ENCODE measurements at regions not wholly inside any gene's neighbourhood (a gene's known extent, or its start where the extent isn't known, plus 50 kb on each side); places are given as distances from the start of the nearest gene placed in this dataset.

- H3K36me3 ChIP-seq = no peaks in the 10 kb centered on the region
- H3K9me3 ChIP-seq (replicated peaks) = no peaks in the 10 kb centered on the region
- H3K4me3 ChIP-seq = no peak overlapping the region
- no peaks in the 10 kb centered on the region for H3K4me1 ChIP-seq
- no peaks in the 10 kb centered on the region for H3K27me3 ChIP-seq (ENCODE audit: low read depth)
- no peak for DNase-seq
- H3K27ac ChIP-seq (replicated peaks) = no peak overlapping the region
- intact Hi-C loops (cut with micrococcal nuclease) = no loop called here
- TF ChIP-seq CTCF (IDR thresholded peaks at IDR 0.05; ENCODE audit: borderline replicate concordance) = no peak
Measured at GRCh38 chr4:28402751-28403150, 1542.1 kb downstream of the STIM2 start.

GRCh38 chr4:28421221-28421620 is 1560.6 kb downstream of the STIM2 start:
- intact Hi-C loops (cut with micrococcal nuclease) = no loop called here
- Histone ChIP-seq H3K9me3 (replicated peaks) (peaks cover 4% of the 10 kb centered on the region), H3K4me1 (no peaks in the 10 kb centered on the region), H3K27ac (replicated peaks) (no peak overlapping the region), H3K27me3 (ENCODE audit: low read depth) (no peaks in the 10 kb centered on the region), H3K36me3 (no peaks in the 10 kb centered on the region), H3K4me3 (no peak overlapping the region)
- TF ChIP-seq CTCF (IDR thresholded peaks at IDR 0.05; ENCODE audit: borderline replicate concordance) = no peak
- no peak for DNase-seq

GRCh38 chr4:28426251-28426650 is 1565.6 kb downstream of the STIM2 start:
- Histone ChIP-seq H3K9me3 (replicated peaks) (peaks cover 4% of the 10 kb centered on the region), H3K4me1 (no peaks in the 10 kb centered on the region), H3K36me3 (no peaks in the 10 kb centered on the region), H3K4me3 (no peak overlapping the region), H3K27ac (replicated peaks) (no peak overlapping the region), H3K27me3 (ENCODE audit: low read depth) (no peaks in the 10 kb centered on the region)
- DNase-seq = no peak
- intact Hi-C loops (cut with micrococcal nuclease) = no loop called here
- TF ChIP-seq CTCF (IDR thresholded peaks at IDR 0.05; ENCODE audit: borderline replicate concordance) = no peak

- no peak for DNase-seq
- no peak overlapping the region for H3K27ac ChIP-seq (replicated peaks)
- H3K9me3 ChIP-seq (replicated peaks) = peaks cover 4% of the 10 kb centered on the region
- H3K36me3 ChIP-seq = no peaks in the 10 kb centered on the region
- no peaks in the 10 kb centered on the region for H3K4me1 ChIP-seq
- no peak overlapping the region for H3K4me3 ChIP-seq
- intact Hi-C loops (cut with micrococcal nuclease) = no loop called here
- no peaks in the 10 kb centered on the region for H3K27me3 ChIP-seq (ENCODE audit: low read depth)
- TF ChIP-seq CTCF (IDR thresholded peaks at IDR 0.05; ENCODE audit: borderline replicate concordance) = no peak
Measured at GRCh38 chr4:28427306-28428085, 1566.9 kb downstream of the STIM2 start.

GRCh38 chr4:28432348-28433025 is 1571.8 kb downstream of the STIM2 start:
- H3K9me3 ChIP-seq (replicated peaks) = no peaks in the 10 kb centered on the region
- intact Hi-C loops (cut with micrococcal nuclease) = no loop called here
- no peak overlapping the region for H3K4me3 ChIP-seq
- no peak for TF ChIP-seq CTCF (IDR thresholded peaks at IDR 0.05; ENCODE audit: borderline replicate concordance)
- DNase-seq = no peak
- no peaks in the 10 kb centered on the region for H3K27me3 ChIP-seq (ENCODE audit: low read depth)
- no peaks in the 10 kb centered on the region for H3K4me1 ChIP-seq
- no peaks in the 10 kb centered on the region for H3K36me3 ChIP-seq
- no peak overlapping the region for H3K27ac ChIP-seq (replicated peaks)
